ENCODE measurements at regions not wholly inside any gene's neighbourhood (a gene's known extent, or its start where the extent isn't known, plus 50 kb on each side); places are given as distances from the start of the nearest gene placed in this dataset.

DNA sequence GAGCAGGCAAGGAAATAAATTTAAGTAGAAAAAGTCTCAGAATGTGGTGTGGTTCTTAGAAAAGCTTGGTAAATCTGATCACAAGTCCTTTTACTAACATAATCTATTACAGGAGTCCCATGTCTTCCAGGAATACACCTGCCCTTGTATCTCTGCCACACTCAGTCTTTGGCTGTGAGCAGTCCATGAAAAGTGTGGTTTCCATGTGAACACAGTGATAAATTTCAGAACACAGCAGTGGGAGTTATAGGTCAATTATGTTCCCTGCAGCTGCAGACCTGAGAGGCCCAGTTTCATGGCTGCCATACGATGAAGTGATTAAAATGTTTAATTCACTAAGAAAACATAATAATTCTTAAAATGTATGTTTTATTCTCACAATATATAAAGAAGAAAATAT, 366.9 kb upstream of the STAC start:
- peaks cover 12% of the 10 kb centered on the region; the same call in 1 of the 2 replicates for H3K9me3 ChIP-seq (ENCODE audit: insufficient read depth, low read length)
- no peak overlapping the region for H3K9ac ChIP-seq (ENCODE audit: insufficient read length, low read depth)
- TF ChIP-seq SUZ12 (IDR thresholded peaks at IDR 0.05; ENCODE audit: extremely low read depth, insufficient read depth, insufficient read length) = no peak
- TF ChIP-seq ZNF274 (IDR thresholded peaks at IDR 0.05; ENCODE audit: low read depth, low read length) = no peak
- no peak for TF ChIP-seq YY1 (IDR thresholded peaks at IDR 0.05; ENCODE audit: insufficient read depth, insufficient read length)
- no peaks in the 10 kb centered on the region for H3K27me3 ChIP-seq (ENCODE audit: insufficient read depth, insufficient read length)
- DNase-seq (ENCODE audit: low read depth, low spot score) = no peak
- no peak overlapping the region for H3K4me3 ChIP-seq (ENCODE audit: insufficient read length, low read depth)
- no peaks in the 10 kb centered on the region for H3K4me1 ChIP-seq (ENCODE audit: insufficient read depth, insufficient read length)
- no peaks in the 10 kb centered on the region for H3K36me3 ChIP-seq (ENCODE audit: insufficient read depth, insufficient read length, low read length)

DNA sequence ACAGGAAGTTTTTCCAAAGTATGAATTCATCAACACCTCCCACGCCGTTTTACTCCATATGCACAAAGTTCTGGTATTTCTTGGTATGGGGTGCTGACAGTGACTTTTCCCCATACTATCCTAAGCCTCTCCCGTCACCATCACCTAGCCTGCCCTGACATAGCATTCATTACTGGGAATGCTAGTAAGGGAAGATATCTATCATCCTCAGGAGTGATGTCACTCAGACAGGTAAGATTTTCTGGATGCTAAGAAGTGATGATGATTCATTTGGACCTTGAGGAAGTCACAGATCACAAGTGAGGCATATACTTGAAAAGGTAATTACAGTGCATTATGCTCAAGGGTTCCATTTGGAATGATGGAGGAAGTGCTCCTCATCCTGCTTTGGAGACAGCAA, 355.1 kb upstream of the STAC start:
- Histone ChIP-seq H3K9me3 (ENCODE audit: insufficient read depth, low read length) (no peaks in the 10 kb centered on the region), H3K4me3 (ENCODE audit: insufficient read length, low read depth) (no peak overlapping the region), H3K4me1 (ENCODE audit: insufficient read depth, insufficient read length) (no peaks in the 10 kb centered on the region), H3K36me3 (ENCODE audit: insufficient read depth, insufficient read length, low read length) (no peaks in the 10 kb centered on the region), H3K27me3 (ENCODE audit: insufficient read depth, insufficient read length) (no peaks in the 10 kb centered on the region), H3K9ac (ENCODE audit: insufficient read length, low read depth) (no peak overlapping the region)
- DNase-seq (ENCODE audit: low read depth, low spot score) = no peak
- TF ChIP-seq SUZ12 (IDR thresholded peaks at IDR 0.05; ENCODE audit: extremely low read depth, insufficient read depth, insufficient read length) = no peak
- TF ChIP-seq ZNF274 (IDR thresholded peaks at IDR 0.05; ENCODE audit: low read depth, low read length) = no peak
- no peak for TF ChIP-seq YY1 (IDR thresholded peaks at IDR 0.05; ENCODE audit: insufficient read depth, insufficient read length)

DNA sequence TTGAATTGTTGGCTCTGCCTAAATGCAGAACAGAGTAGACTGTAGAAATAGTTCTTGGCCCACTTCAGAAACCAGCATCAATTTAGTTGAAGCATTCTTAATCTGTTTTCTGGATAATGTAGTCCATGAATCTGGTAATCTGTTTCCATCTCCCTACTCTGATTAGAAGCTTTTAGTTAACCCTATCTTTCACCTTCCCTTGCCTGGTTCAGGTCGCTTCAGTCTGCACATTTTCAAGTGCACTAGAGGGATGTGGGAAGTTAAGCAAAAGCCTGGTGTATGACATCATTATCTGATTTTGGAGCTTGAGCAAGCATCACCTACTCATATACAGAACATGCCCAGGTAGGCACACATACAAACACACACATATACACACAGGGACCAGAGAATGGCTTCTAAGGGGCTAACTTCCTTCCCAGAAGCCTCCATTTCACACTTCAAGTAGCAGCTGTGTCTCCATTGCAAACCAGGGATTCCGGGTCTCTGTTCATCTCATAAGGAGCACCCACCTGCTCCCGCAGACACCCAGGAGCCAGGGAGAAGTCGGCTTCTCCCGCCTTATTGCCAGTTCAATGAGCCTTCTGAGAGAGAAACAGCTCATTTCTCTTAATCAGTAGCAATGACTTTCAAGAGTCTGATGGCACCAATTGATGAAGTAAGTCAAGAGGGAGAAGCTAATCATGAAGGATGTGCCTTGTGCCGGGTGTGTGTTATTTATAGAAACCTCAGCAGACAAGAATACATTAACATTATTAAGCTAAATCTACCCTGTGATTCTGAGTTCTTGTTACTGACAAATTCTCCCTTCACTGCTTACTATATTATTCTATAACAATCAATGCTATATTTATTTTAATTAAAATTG, 347.9 kb upstream of the STAC start:
- H3K4me3 ChIP-seq (ENCODE audit: insufficient read length, low read depth) = no peak overlapping the region
- TF ChIP-seq ZNF274 (IDR thresholded peaks at IDR 0.05; ENCODE audit: low read depth, low read length) (no peak), SUZ12 (IDR thresholded peaks at IDR 0.05; ENCODE audit: extremely low read depth, insufficient read depth, insufficient read length) (no peak), YY1 (IDR thresholded peaks at IDR 0.05; ENCODE audit: insufficient read depth, insufficient read length) (no peak)
- H3K9ac ChIP-seq (ENCODE audit: insufficient read length, low read depth) = no peak overlapping the region
- H3K36me3 ChIP-seq (ENCODE audit: insufficient read depth, insufficient read length, low read length) = no peaks in the 10 kb centered on the region
- H3K4me1 ChIP-seq (ENCODE audit: insufficient read depth, insufficient read length) = no peaks in the 10 kb centered on the region
- no peak for DNase-seq (ENCODE audit: low read depth, low spot score)
- no peaks in the 10 kb centered on the region for H3K27me3 ChIP-seq (ENCODE audit: insufficient read depth, insufficient read length)
- peaks cover 7% of the 10 kb centered on the region for H3K9me3 ChIP-seq (ENCODE audit: insufficient read depth, low read length)

DNA sequence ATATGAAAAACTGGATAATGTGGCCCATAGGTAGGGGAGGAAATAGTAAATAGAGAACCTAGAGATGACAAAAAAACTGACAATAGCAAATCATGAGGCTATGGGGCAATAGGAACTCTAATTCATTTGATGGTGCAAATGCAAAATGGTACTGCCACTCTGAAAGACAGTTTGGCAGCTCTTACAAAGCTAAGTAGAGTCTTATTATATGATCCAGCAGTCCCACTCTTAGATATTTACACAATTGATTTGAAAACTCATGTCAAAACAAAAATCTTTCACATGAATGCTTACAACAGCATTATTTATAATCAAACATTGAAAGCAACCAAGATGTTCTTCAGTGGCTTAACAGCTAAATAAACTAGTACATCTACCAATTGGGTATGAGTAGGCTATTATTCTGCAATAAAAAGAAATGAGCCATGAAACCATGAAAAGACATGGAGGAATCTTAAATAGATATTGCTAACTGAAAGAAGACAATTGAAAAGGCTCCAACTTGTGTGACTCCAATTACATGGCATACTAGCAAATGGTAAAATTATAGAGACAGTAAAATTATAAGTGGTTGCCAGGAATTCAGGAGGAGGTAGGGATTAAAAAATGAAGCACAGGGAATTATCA, 321.8 kb upstream of the STAC start:
- no peaks in the 10 kb centered on the region for H3K4me1 ChIP-seq (ENCODE audit: insufficient read depth, insufficient read length)
- H3K9me3 ChIP-seq (ENCODE audit: insufficient read depth, low read length) = peaks cover 5% of the 10 kb centered on the region; the same call in 1 of the 2 replicates
- H3K36me3 ChIP-seq (ENCODE audit: insufficient read depth, insufficient read length, low read length) = no peaks in the 10 kb centered on the region
- H3K9ac ChIP-seq (ENCODE audit: insufficient read length, low read depth) = no peak overlapping the region
- no peak for DNase-seq (ENCODE audit: low read depth, low spot score)
- TF ChIP-seq YY1 (IDR thresholded peaks at IDR 0.05; ENCODE audit: insufficient read depth, insufficient read length) = no peak
- TF ChIP-seq SUZ12 (IDR thresholded peaks at IDR 0.05; ENCODE audit: extremely low read depth, insufficient read depth, insufficient read length) = no peak
- no peak for TF ChIP-seq ZNF274 (IDR thresholded peaks at IDR 0.05; ENCODE audit: low read depth, low read length)
- no peak overlapping the region for H3K4me3 ChIP-seq (ENCODE audit: insufficient read length, low read depth)
- no peaks in the 10 kb centered on the region for H3K27me3 ChIP-seq (ENCODE audit: insufficient read depth, insufficient read length)

DNA sequence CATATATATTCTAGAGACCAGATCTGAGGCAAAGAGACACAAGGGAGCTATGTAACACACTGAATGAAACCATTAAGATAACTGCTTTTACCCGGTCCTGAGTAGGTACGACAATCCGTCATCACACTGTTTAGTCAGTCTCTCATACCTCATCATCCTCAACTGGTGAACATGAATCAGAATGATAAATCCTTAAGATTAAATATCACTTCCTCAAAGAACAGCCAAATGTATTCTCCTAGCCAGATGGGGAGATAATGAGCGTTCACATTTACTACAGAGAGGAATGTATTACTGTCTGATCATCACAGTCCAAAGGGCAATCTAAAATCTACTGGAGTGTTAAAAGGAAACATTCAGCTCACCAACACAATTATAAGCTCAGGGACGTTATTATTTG, 319.4 kb upstream of the STAC start:
- DNase-seq (ENCODE audit: low read depth, low spot score) = no peak
- Histone ChIP-seq H3K4me3 (ENCODE audit: insufficient read length, low read depth) (no peak overlapping the region), H3K36me3 (ENCODE audit: insufficient read depth, insufficient read length, low read length) (no peaks in the 10 kb centered on the region), H3K9me3 (ENCODE audit: insufficient read depth, low read length) (no peaks in the 10 kb centered on the region), H3K27me3 (ENCODE audit: insufficient read depth, insufficient read length) (no peaks in the 10 kb centered on the region), H3K9ac (ENCODE audit: insufficient read length, low read depth) (no peak overlapping the region), H3K4me1 (ENCODE audit: insufficient read depth, insufficient read length) (no peaks in the 10 kb centered on the region)
- no peak for TF ChIP-seq YY1 (IDR thresholded peaks at IDR 0.05; ENCODE audit: insufficient read depth, insufficient read length)
- TF ChIP-seq ZNF274 (IDR thresholded peaks at IDR 0.05; ENCODE audit: low read depth, low read length) = no peak
- no peak for TF ChIP-seq SUZ12 (IDR thresholded peaks at IDR 0.05; ENCODE audit: extremely low read depth, insufficient read depth, insufficient read length)

DNA sequence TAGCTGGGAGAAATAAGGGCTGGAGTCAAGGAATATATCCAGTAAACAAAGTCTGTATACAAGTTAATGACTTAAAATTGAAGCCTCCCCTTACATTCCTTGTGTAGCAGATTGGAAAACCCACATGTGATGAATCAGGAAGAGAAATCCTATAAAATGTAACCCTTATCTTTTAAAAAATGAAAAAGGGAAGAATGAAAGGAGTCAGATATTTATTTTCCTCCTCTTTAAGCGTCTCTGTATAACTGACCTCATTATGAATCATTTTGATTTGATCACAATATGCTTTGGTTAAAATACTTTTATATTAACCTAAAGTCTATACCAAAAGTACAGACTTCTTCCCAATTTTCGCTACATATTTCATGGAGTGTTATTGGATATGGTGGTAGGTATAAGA, 316.3 kb upstream of the STAC start:
- TF ChIP-seq YY1 (IDR thresholded peaks at IDR 0.05; ENCODE audit: insufficient read depth, insufficient read length) (no peak), ZNF274 (IDR thresholded peaks at IDR 0.05; ENCODE audit: low read depth, low read length) (no peak), SUZ12 (IDR thresholded peaks at IDR 0.05; ENCODE audit: extremely low read depth, insufficient read depth, insufficient read length) (no peak)
- no peak for DNase-seq (ENCODE audit: low read depth, low spot score)
- Histone ChIP-seq H3K9ac (ENCODE audit: insufficient read length, low read depth) (no peak overlapping the region), H3K36me3 (ENCODE audit: insufficient read depth, insufficient read length, low read length) (no peaks in the 10 kb centered on the region), H3K4me1 (ENCODE audit: insufficient read depth, insufficient read length) (no peaks in the 10 kb centered on the region), H3K27me3 (ENCODE audit: insufficient read depth, insufficient read length) (no peaks in the 10 kb centered on the region), H3K9me3 (ENCODE audit: insufficient read depth, low read length) (no peaks in the 10 kb centered on the region), H3K4me3 (ENCODE audit: insufficient read length, low read depth) (no peak overlapping the region)

DNA sequence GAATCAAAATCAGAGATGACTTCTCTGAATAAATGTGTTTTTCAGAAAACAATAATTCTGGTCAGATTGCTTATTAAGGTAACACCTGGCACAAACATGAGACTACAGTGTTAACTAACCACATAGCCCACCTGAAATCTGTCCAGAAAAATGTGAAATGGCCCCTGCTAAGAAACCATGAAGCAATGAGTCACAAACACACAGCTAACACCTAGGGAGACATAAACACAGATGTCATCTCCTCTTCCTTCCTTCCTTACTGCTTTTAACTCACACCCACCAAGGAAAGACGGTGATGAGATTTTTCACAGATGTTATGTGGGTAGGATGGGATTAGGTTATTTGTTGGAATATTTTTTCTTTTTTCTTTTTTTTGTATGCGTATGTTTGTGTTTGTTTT, 315.0 kb upstream of the STAC start:
- Histone ChIP-seq H3K27me3 (ENCODE audit: insufficient read depth, insufficient read length) (no peaks in the 10 kb centered on the region), H3K9me3 (ENCODE audit: insufficient read depth, low read length) (no peaks in the 10 kb centered on the region), H3K4me3 (ENCODE audit: insufficient read length, low read depth) (no peak overlapping the region), H3K9ac (ENCODE audit: insufficient read length, low read depth) (no peak overlapping the region), H3K4me1 (ENCODE audit: insufficient read depth, insufficient read length) (no peaks in the 10 kb centered on the region), H3K36me3 (ENCODE audit: insufficient read depth, insufficient read length, low read length) (no peaks in the 10 kb centered on the region)
- no peak for DNase-seq (ENCODE audit: low read depth, low spot score)
- no peak for TF ChIP-seq SUZ12 (IDR thresholded peaks at IDR 0.05; ENCODE audit: extremely low read depth, insufficient read depth, insufficient read length)
- no peak for TF ChIP-seq YY1 (IDR thresholded peaks at IDR 0.05; ENCODE audit: insufficient read depth, insufficient read length)
- TF ChIP-seq ZNF274 (IDR thresholded peaks at IDR 0.05; ENCODE audit: low read depth, low read length) = no peak
